Caco-2 (cell line): ENCODE measurements at regions not wholly inside any gene's neighbourhood (a gene's known extent, or its start where the extent isn't known, plus 50 kb on each side); places are given as distances from the start of the nearest gene placed in this dataset.

Source experiments
- BruUV-seq: library from RNA; stranded (reverse); fragments of 400-500 nt; replicated peaks from 2 replicates; lab custom pipeline; 2021; lab: Mats Ljungman, UMichigan
- CTCF ChIA-PET: fragments of 300-600 bp; sonication (Branson Sonifier 250); formaldehyde crosslinking; loops from one replicate; lab custom pipeline; 2022; ENCODE audit warnings: antibody characterized with exemption; lab: Charles Lee
- POLR2A ChIA-PET: fragments of 300-600 bp; sonication (Branson Sonifier 250); formaldehyde crosslinking; loops from one replicate; lab custom pipeline; 2022; ENCODE audit warnings: antibody characterized with exemption; lab: Charles Lee
- DNase-seq, 2 experiments: peaks; one replicate each; pipeline versions ENCODE4 v3.0.0 to v3.0.0-alpha.2; 2020 to 2022
- H3K27me3 ChIP-seq: replicated peaks from 2 replicates; pipeline ENCODE4 v1.6.0; 2011; ENCODE audit warnings: low read length; ENCODE audit not compliant: control insufficient read depth, insufficient read depth
- H3K36me3 ChIP-seq: 2 replicates; pipeline ENCODE4 v1.5.1; 2011; ENCODE audit warnings: low read length; ENCODE audit not compliant: control insufficient read depth, insufficient read depth
- H3K4me1 ChIP-seq: fragments of 250-450 bp; sonication (Bioruptor Pico); 2 replicates; pipeline ENCODE4 v1.5.1; 2020; ENCODE audit warnings: mild to moderate bottlenecking
- H3K4me3 ChIP-seq: 2 replicates; pipeline ENCODE4 v1.5.1; 2011; ENCODE audit warnings: low read depth, mild to moderate bottlenecking, control low read depth, low read length
- H3K9me3 ChIP-seq: fragments of 250-450 bp; sonication (Bioruptor Pico); 2 replicates; pipeline ENCODE4 v1.5.1; 2020; ENCODE audit warnings: mild to moderate bottlenecking, moderate library complexity
- H3K27ac Mint-ChIP-seq: one replicate; pipeline ENCODE4 v1.8.0; 2022; ENCODE audit warnings: mixed read lengths; ENCODE audit not compliant: unreplicated experiment
- H3K27me3 Mint-ChIP-seq: one replicate; pipeline ENCODE4 v1.8.0; 2022; ENCODE audit warnings: mixed read lengths; ENCODE audit not compliant: insufficient read depth, unreplicated experiment
- H3K36me3 Mint-ChIP-seq: one replicate; pipeline ENCODE4 v1.8.0; 2022; ENCODE audit warnings: mild to moderate bottlenecking, mixed read lengths; ENCODE audit not compliant: insufficient read depth, unreplicated experiment
- H3K4me1 Mint-ChIP-seq: one replicate; pipeline ENCODE4 v1.8.0; 2022; ENCODE audit warnings: low read depth, mixed read lengths; ENCODE audit not compliant: unreplicated experiment
- H3K4me3 Mint-ChIP-seq: one replicate; pipeline ENCODE4 v1.8.0; 2022; ENCODE audit warnings: mild to moderate bottlenecking, moderate library complexity, mixed read lengths; ENCODE audit not compliant: unreplicated experiment
- H3K9me3 Mint-ChIP-seq: one replicate; pipeline ENCODE4 v1.8.0; 2022; ENCODE audit warnings: mixed read lengths; ENCODE audit not compliant: unreplicated experiment
- intact Hi-C: fragments of 100-400 bp; cut with micrococcal nuclease; formaldehyde crosslinking; loops from one replicate; pipeline ENCODE4 v1.10.0; 2022; ENCODE audit not compliant: unreplicated experiment
- TF ChIP-seq, protein P1 (sequence below), 2 experiments: fragments of 200-600 bp in 1 of 2; IDR thresholded peaks; 1 replicate in 1 of 2; 2 replicates in 1 of 2; pipeline versions ENCODE4 v1.5.1 to v1.8.0; 2011 to 2022; ENCODE audit warnings: antibody characterized with exemption in 1 of 2, control low read depth in 1 of 2, inconsistent platforms in 1 of 2, low read depth in 1 of 2, low read length in 1 of 2, mild to moderate bottlenecking in 1 of 2, moderate library complexity in 1 of 2; ENCODE audit not compliant: insufficient read depth in 1 of 2, severe bottlenecking in 1 of 2, unreplicated experiment in 1 of 2

DNA sequence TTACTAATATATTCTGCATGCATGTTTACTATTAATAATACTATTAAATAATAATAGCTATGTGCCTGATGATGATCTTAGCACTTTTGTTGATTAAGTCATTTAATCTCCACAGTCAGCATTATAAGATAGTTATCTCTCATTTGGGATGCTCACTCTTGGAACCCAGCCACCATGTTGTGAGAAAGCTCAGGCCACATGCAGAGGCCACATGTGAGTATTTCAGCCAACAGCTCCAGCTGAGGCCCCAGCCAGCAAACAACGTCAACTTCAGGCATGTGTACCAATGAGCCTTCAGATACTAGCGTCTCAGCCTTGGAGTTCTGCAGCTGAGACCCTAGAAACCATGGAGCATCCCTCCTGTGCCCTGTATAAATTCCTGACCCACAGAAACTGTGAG is 798.1 kb upstream of the LRRC4C start:
- no peak overlapping the region for H3K4me3 Mint-ChIP-seq
- no peaks in the 10 kb centered on the region for H3K27me3 ChIP-seq
- H3K9me3 ChIP-seq, result peaks cover 4% of the 10 kb centered on the region; the same call in 1 of the 2 replicates
- no peaks in the 10 kb centered on the region for H3K27me3 Mint-ChIP-seq
- H3K36me3 ChIP-seq, result no peaks in the 10 kb centered on the region
- intact Hi-C loops, result no loop called here
- H3K4me3 ChIP-seq, result no peak overlapping the region
- H3K36me3 Mint-ChIP-seq, result no peaks in the 10 kb centered on the region
- TF ChIP-seq, protein P1, sequence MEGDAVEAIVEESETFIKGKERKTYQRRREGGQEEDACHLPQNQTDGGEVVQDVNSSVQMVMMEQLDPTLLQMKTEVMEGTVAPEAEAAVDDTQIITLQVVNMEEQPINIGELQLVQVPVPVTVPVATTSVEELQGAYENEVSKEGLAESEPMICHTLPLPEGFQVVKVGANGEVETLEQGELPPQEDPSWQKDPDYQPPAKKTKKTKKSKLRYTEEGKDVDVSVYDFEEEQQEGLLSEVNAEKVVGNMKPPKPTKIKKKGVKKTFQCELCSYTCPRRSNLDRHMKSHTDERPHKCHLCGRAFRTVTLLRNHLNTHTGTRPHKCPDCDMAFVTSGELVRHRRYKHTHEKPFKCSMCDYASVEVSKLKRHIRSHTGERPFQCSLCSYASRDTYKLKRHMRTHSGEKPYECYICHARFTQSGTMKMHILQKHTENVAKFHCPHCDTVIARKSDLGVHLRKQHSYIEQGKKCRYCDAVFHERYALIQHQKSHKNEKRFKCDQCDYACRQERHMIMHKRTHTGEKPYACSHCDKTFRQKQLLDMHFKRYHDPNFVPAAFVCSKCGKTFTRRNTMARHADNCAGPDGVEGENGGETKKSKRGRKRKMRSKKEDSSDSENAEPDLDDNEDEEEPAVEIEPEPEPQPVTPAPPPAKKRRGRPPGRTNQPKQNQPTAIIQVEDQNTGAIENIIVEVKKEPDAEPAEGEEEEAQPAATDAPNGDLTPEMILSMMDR (IDR thresholded peaks at IDR 0.05; ENCODE audit: insufficient read depth in 1 of 2, low read depth in 1 of 2, low read length in 1 of 2, severe bottlenecking in 1 of 2, unreplicated experiment in 1 of 2), result no peak
- H3K4me1 ChIP-seq, result no peaks in the 10 kb centered on the region
- H3K4me1 Mint-ChIP-seq, result no peaks in the 10 kb centered on the region
- ChIA-PET POLR2A (no interaction called here), CTCF (no interaction called here)
- BruUV-seq, result no TSS peak
- no peak for DNase-seq
- no peaks in the 10 kb centered on the region for H3K9me3 Mint-ChIP-seq
- H3K27ac Mint-ChIP-seq, result no peak overlapping the region

DNA sequence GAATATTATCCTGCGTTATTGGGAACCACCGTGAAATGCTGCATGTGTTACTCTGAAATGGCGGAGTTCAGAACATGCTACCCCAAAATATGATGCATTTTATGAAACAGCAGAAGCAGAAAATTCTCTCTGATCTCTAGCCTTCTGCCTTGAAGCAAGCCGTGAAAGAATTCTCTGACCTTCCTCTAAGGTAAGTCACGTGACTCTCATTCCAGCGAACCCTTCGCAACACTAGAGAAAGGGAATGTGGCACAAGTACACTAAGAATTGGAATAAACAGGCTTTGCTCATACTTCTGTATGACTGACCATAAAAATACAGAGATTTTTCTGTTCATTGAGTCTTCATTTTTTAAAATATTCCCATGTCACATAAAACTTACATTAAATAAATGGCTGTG is 805.6 kb upstream of the LRRC4C start:
- Histone ChIP-seq H3K4me1 (no peaks in the 10 kb centered on the region), H3K9me3 (no peaks in the 10 kb centered on the region), H3K27me3 (no peaks in the 10 kb centered on the region), H3K4me3 (no peak overlapping the region), H3K36me3 (no peaks in the 10 kb centered on the region)
- BruUV-seq, result no TSS peak
- Mint-ChIP-seq H3K4me3 (no peak overlapping the region), H3K36me3 (no peaks in the 10 kb centered on the region), H3K27ac (no peak overlapping the region), H3K9me3 (no peaks in the 10 kb centered on the region), H3K4me1 (no peaks in the 10 kb centered on the region), H3K27me3 (peaks cover 3% of the 10 kb centered on the region)
- no peak for DNase-seq
- ChIA-PET POLR2A (no interaction called here), CTCF (no interaction called here)
- intact Hi-C loops, result no loop called here
- TF ChIP-seq, protein P1 (IDR thresholded peaks at IDR 0.05; ENCODE audit: insufficient read depth in 1 of 2, low read depth in 1 of 2, low read length in 1 of 2, severe bottlenecking in 1 of 2, unreplicated experiment in 1 of 2), result no peak

DNA sequence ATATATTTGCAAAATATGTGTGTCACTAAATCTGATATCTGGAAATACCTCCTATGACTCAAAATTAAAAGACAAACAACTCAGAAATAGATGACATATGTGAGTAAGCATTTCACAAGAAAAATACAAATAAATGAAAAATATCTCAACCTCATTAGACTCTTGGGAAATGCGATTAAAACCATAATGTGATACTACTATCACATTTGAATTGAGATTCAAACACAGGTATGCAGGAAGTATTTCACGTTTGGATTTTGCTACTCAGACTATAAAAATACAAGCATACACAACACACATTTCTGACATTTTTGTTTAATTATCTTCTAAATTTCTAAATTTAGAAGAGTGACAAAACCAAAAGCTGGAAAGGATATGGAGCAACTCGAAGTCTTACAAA is 811.9 kb upstream of the LRRC4C start:
- H3K4me1 ChIP-seq, result no peaks in the 10 kb centered on the region
- Mint-ChIP-seq H3K36me3 (no peaks in the 10 kb centered on the region), H3K9me3 (peaks cover 13% of the 10 kb centered on the region), H3K4me3 (no peak overlapping the region), H3K27ac (no peak overlapping the region), H3K27me3 (peaks cover 3% of the 10 kb centered on the region), H3K4me1 (no peaks in the 10 kb centered on the region)
- H3K27me3 ChIP-seq, result no peaks in the 10 kb centered on the region
- no TSS peak for BruUV-seq
- no peaks in the 10 kb centered on the region for H3K36me3 ChIP-seq
- no peak overlapping the region for H3K4me3 ChIP-seq
- ChIA-PET CTCF (no interaction called here), POLR2A (no interaction called here)
- DNase-seq, result no peak
- TF ChIP-seq, protein P1 (IDR thresholded peaks at IDR 0.05; ENCODE audit: insufficient read depth in 1 of 2, low read depth in 1 of 2, low read length in 1 of 2, severe bottlenecking in 1 of 2, unreplicated experiment in 1 of 2), result no peak
- no peaks in the 10 kb centered on the region for H3K9me3 ChIP-seq
- intact Hi-C loops, result no loop called here
